ENCODE measurements at regions not wholly inside any gene's neighbourhood (a gene's known extent, or its start where the extent isn't known, plus 50 kb on each side); places are given as distances from the start of the nearest gene placed in this dataset.

- TF ChIP-seq TAF1 (conservative IDR thresholded peaks at IDR 0.05) (no peak), MAX (IDR thresholded peaks at IDR 0.05) (no peak), JUND (IDR thresholded peaks at IDR 0.05) (no peak)
These were observed 98.8 kb upstream of the PDE3A start for GRCh38 chr12:20269337-20270067.
